ENCODE measurements at regions not wholly inside any gene's neighbourhood (a gene's known extent, or its start where the extent isn't known, plus 50 kb on each side); places are given as distances from the start of the nearest gene placed in this dataset.

DNA sequence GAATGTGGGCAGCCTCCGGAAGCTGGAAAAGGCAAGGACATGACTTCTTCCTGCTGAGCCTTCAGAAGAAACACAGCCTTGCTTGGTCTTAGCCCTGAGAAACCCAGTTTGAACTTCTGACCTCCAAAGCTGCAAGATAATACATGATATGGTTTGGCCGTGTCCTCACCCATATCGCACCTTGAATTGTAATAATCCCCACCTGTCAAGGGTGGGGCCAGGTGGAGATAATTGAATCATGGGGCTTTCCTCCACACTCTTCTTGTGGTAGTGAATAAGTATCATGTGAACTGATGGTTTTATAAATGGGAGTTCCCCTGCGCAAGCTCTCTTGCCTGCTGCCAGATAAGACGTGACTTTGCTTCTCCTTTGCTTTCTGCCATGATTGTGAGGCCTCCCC, 310.9 kb downstream of the PSAT1 start:
- TF ChIP-seq, protein P1, sequence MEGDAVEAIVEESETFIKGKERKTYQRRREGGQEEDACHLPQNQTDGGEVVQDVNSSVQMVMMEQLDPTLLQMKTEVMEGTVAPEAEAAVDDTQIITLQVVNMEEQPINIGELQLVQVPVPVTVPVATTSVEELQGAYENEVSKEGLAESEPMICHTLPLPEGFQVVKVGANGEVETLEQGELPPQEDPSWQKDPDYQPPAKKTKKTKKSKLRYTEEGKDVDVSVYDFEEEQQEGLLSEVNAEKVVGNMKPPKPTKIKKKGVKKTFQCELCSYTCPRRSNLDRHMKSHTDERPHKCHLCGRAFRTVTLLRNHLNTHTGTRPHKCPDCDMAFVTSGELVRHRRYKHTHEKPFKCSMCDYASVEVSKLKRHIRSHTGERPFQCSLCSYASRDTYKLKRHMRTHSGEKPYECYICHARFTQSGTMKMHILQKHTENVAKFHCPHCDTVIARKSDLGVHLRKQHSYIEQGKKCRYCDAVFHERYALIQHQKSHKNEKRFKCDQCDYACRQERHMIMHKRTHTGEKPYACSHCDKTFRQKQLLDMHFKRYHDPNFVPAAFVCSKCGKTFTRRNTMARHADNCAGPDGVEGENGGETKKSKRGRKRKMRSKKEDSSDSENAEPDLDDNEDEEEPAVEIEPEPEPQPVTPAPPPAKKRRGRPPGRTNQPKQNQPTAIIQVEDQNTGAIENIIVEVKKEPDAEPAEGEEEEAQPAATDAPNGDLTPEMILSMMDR (IDR thresholded peaks at IDR 0.05; ENCODE audit: insufficient read depth, low read length, poor library complexity, severe bottlenecking) = no peak
- TF ChIP-seq EZH2phosphoT487 (conservative IDR thresholded peaks at IDR 0.05; ENCODE audit: low read length) = no peak
